Activated CD4-positive, alpha-beta T cell treated with anti-CD3 and anti-CD28 coated beads, Interleukin-2, amount 50 U/mL, for 1 hour (primary cell): ENCODE measurements at regions not wholly inside any gene's neighbourhood (a gene's known extent, or its start where the extent isn't known, plus 50 kb on each side); places are given as distances from the start of the nearest gene placed in this dataset.
"Not testable (repeated sequence)": the region's sequence is repeated elsewhere in the genome, so short reads cannot be mapped to it uniquely, and the experiment has no call there.

Source experiments
- DNase-seq: peaks from one replicate; pipeline ENCODE4 v3.0.0-alpha.2; 2020

- no peak for DNase-seq
Measured at GRCh38 chr20:29687438-29687837, 1570.0 kb upstream of the DEFB115 start.

- DNase-seq: no peak
Measured at GRCh38 chr20:29689411-29690225, 1567.8 kb upstream of the DEFB115 start.

GRCh38 chr20:29690274-29690673 is 1567.2 kb upstream of the DEFB115 start:
- DNase-seq: no peak

GRCh38 chr20:29740601-29740950 is 1516.9 kb upstream of the DEFB115 start:
- no peak for DNase-seq

GRCh38 chr20:29740951-29741593 is 1516.4 kb upstream of the DEFB115 start:
- no peak for DNase-seq

GRCh38 chr20:29741594-29741893 is 1515.9 kb upstream of the DEFB115 start:
- no peak for DNase-seq

- no peak for DNase-seq
Measured at GRCh38 chr20:29741894-29742698, 1515.4 kb upstream of the DEFB115 start.

- DNase-seq: no peak
Measured at GRCh38 chr20:29742699-29743100, 1514.8 kb upstream of the DEFB115 start.

GRCh38 chr20:29743101-29743931 is 1514.1 kb upstream of the DEFB115 start:
- DNase-seq: no peak

- no peak for DNase-seq
Measured at GRCh38 chr20:29744071-29744470, 1513.4 kb upstream of the DEFB115 start.

- DNase-seq: not testable (repeated sequence)
Measured at GRCh38 chr20:29745534-29746245, 1511.8 kb upstream of the DEFB115 start.

- no peak for DNase-seq
Measured at GRCh38 chr20:29750268-29750899, 1507.1 kb upstream of the DEFB115 start.

GRCh38 chr20:29752644-29753425 is 1504.6 kb upstream of the DEFB115 start:
- DNase-seq: not testable (repeated sequence)

- DNase-seq: not testable (repeated sequence)
Measured at GRCh38 chr20:29753426-29753746, 1504.1 kb upstream of the DEFB115 start.

- not testable (repeated sequence) for DNase-seq
Measured at GRCh38 chr20:29753879-29754278, 1503.6 kb upstream of the DEFB115 start.

- DNase-seq: not testable (repeated sequence)
Measured at GRCh38 chr20:29755854-29756498, 1501.5 kb upstream of the DEFB115 start.

GRCh38 chr20:29756664-29757063 is 1500.8 kb upstream of the DEFB115 start:
- no peak for DNase-seq

- DNase-seq: not testable (repeated sequence)
Measured at GRCh38 chr20:29761621-29762385, 1495.7 kb upstream of the DEFB115 start.

- DNase-seq: no peak
Measured at GRCh38 chr20:29762620-29763019, 1494.8 kb upstream of the DEFB115 start.
